GM18858 (cell line): ENCODE measurements at regions not wholly inside any gene's neighbourhood (a gene's known extent, or its start where the extent isn't known, plus 50 kb on each side); places are given as distances from the start of the nearest gene placed in this dataset.
"Not testable (repeated sequence)": the region's sequence is repeated elsewhere in the genome, so short reads cannot be mapped to it uniquely, and the experiment has no call there.

Experiments used
- ATAC-seq: cut with Tn5 transposase; IDR thresholded peaks from one replicate; pipeline ENCODE4 v1.9.1; 2021; ENCODE audit not compliant: unreplicated experiment

DNA sequence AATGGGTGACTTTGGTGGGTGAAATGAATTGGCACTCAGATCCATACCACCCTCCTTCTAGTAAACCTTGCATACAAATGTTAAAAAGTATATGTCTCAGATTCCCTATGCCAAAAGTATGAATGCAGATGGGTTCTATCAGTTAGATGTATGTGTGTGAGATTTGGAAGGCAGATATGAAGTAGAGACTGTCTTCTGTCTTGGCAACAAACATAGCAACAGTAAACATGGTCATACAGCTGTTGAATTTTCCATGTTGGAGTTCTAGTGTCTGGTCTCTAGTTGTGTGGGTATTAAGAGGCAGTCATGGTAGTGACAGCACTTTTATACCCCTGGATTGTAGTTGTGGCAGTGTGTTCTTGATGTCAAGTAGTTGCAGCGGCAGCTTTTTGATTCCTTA is 125.6 kb upstream of the PITX1 start:
- ATAC-seq: no peak

- ATAC-seq: no peak
Measured at GRCh38 chr5:135158982-135159381, 125.0 kb upstream of the PITX1 start.

GRCh38 chr5:135158314-135158697 is 124.3 kb upstream of the PITX1 start:
- no peak for ATAC-seq

GRCh38 chr5:135157421-135158313 is 123.6 kb upstream of the PITX1 start:
- no peak for ATAC-seq

GRCh38 chr5:135156715-135157404 is 122.8 kb upstream of the PITX1 start:
- ATAC-seq: no peak

DNA sequence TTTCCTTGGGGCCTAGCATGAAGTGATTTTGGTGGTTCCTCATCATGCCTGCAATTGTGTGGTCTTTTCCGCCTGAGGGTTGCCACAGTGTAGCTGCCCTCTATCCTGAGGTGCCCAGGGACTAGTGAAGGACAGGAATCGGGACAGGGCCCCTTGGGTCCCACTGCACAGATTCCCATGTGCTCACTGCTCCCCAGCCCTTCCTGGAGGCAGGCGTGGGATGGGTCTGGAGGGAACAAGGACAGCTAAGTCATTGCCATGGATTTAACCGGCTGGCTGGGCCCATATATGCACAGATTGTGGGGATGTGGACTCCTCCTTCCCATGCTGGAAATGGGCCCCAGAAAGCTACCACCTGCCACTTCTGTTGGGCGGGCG is 122.3 kb upstream of the PITX1 start:
- no peak for ATAC-seq

- no peak for ATAC-seq
Measured at GRCh38 chr5:135155616-135156214, 121.7 kb upstream of the PITX1 start.

DNA sequence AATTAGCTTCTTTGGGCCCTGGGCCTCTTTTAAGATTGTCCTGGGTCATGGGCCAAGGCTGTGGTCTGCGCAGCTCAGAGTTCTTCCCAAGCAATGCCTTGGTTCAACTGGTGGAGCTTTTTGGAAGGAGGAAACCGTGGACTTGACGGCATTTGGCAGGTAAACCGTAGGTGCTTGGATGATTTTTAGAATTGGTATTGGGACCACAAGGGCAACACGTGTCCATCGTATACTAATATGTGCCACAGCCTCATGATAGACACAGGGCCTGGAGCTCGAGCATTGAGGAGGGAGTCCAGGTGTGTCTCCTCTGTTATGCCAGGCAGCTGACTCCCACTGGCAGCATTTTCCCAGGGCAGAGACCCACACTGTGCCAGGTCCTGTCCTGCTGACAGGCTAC is 120.9 kb upstream of the PITX1 start:
- no peak for ATAC-seq

GRCh38 chr5:135154197-135154596 is 120.2 kb upstream of the PITX1 start:
- ATAC-seq: no peak

- ATAC-seq: no peak
Measured at GRCh38 chr5:135153661-135154060, 119.6 kb upstream of the PITX1 start.

DNA sequence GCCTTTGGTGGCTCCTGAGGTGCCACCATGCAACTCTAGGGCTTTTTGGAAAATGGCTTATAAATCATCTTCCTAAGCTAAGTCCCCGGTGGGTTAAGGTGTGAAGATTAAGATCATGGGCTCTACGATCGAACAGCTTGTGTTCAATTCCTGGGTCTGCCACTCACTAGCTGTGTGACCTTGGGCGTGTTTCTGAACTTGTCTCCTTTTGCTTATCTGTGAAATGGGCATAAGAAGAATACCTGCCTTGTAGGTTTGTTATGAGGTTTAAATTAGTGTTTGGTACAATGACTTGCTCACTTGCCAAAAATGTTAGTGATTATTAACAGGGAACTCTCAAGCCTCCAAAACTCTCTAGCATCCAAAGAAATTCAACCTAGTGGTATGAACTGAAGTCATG is 119.2 kb upstream of the PITX1 start:
- ATAC-seq: no peak

- not testable (repeated sequence) for ATAC-seq
Measured at GRCh38 chr5:135151660-135152059, 117.6 kb upstream of the PITX1 start.

GRCh38 chr5:135151256-135151655 is 117.2 kb upstream of the PITX1 start:
- no peak for ATAC-seq

- no peak for ATAC-seq
Measured at GRCh38 chr5:135150767-135151166, 116.7 kb upstream of the PITX1 start.

GRCh38 chr5:135149956-135150723 is 116.1 kb upstream of the PITX1 start:
- ATAC-seq: no peak

DNA sequence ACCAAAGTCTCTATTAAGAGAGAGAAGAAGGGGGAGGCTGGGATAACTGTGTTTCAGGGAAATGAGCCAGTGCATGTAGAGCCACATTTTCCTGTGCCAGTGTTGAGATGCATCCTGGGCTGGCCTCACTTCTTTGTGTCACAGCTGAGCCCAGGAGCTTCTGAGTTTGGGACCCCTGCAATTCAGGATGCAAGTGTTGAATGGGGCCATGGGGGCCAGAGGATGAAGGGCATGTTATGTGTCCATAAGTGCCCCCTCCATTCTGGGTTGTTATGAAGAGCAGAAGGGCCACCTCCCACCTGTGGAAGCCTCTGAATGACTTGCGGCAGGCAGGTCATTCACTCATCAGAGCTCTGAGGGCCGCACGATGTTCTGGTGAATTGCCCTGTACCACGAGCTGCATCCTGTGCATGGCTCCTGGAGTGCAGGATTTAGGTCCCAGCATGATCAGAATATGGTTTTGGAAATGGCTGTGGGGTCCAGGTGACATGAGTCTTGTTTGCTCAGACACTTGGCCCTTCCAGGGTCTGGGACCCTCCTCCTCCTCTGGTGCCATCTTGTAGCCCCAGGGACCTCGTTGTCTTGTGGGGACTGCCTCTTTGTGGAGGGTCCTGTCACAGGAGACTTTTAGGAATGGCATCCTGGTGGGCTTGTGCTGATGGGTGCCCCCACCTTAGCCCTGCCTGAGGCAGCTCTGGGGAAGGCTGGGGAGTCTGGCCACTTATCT is 115.4 kb upstream of the PITX1 start:
- no peak for ATAC-seq

DNA sequence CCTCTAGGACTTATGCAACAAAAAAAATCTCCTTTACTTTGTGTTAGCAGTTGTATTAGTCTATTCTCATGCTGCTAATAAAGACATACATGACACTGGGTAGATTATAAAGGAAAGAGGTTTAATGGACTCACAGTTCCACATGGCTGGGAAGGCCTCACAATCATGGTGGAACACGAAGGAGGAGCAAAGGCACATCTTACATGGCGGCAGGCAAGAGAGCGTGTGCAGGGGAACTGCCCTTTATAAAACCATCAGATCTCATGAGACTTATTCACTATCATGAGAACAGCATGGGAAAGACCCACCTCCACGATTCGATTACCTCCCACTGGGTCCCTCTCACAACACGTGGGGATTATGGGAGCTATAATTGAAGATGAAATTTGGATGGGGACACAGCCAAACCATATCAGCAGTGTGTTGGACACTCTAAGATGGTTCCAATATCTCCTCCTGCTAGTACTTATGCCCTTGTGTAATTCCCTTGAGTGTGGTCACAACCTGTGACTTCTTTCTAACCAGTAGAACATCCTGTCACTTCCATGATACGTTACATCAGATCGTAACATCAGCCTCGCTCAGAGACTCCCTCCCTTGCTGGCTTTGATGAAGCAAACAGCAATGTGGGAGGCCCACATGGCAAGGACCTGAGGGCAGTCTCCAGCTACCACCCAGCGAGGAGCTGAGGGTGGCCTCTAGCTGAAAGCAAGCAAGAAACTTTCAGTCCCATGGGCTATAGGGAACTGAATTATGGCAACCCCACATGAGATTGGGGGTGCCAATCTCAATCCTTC is 113.5 kb upstream of the PITX1 start:
- ATAC-seq: no peak

GRCh38 chr5:135145985-135146384 is 112.0 kb upstream of the PITX1 start:
- no peak for ATAC-seq

DNA sequence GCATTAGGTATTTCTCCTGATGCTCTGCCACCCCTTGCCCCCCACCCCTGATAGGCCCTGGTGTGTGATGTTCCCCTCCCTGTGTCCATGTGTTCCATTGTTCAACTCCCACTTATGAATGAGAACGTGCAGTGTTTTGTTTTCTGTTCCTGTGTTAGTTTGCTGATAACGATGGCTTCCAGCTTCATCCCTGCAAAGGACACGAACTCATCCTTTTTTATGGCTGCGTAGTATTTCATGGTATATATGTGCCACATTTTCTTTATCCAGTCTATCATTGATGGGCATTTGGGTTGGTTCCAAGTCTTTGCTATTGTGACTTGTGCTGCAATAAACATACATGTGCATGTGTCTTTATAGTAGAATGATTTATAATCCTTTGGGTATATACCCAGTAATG is 109.7 kb upstream of the PITX1 start:
- ATAC-seq: not testable (repeated sequence)
